ENCODE measurements at regions not wholly inside any gene's neighbourhood (a gene's known extent, or its start where the extent isn't known, plus 50 kb on each side); places are given as distances from the start of the nearest gene placed in this dataset.

- no peak for TF ChIP-seq CTCF (IDR thresholded peaks at IDR 0.05; ENCODE audit: low read depth, low read length)
- TF ChIP-seq MAX (IDR thresholded peaks at IDR 0.05; ENCODE audit: low read depth, low read length), result no peak
- no peak for TF ChIP-seq POLR2A (IDR thresholded peaks at IDR 0.05; ENCODE audit: extremely low read depth, insufficient read length)
- no peak for TF ChIP-seq MYC (IDR thresholded peaks at IDR 0.05; ENCODE audit: low read depth, low read length)
- DNase-seq (ENCODE audit: low read depth), result peak; percentile 32
- H3K4me3 ChIP-seq (ENCODE audit: low read depth, low read length), result no peak overlapping the region
These were observed 2402.8 kb downstream of the TP53TG3F start for GRCh38 chr16:35862242-35862641.

- H3K4me3 ChIP-seq (ENCODE audit: low read depth, low read length), result no peak overlapping the region
- TF ChIP-seq MYC (IDR thresholded peaks at IDR 0.05; ENCODE audit: low read depth, low read length) (no peak), POLR2A (IDR thresholded peaks at IDR 0.05; ENCODE audit: extremely low read depth, insufficient read length) (no peak), CTCF (IDR thresholded peaks at IDR 0.05; ENCODE audit: low read depth, low read length) (no peak), MAX (IDR thresholded peaks at IDR 0.05; ENCODE audit: low read depth, low read length) (no peak)
- no peak for DNase-seq (ENCODE audit: low read depth)
These were observed 2409.2 kb downstream of the TP53TG3F start for GRCh38 chr16:35868630-35869029.

GRCh38 chr16:35873472-35873871, 2414.1 kb downstream of the TP53TG3F start:
- no peak overlapping the region for H3K4me3 ChIP-seq (ENCODE audit: low read depth, low read length)
- TF ChIP-seq MAX (IDR thresholded peaks at IDR 0.05; ENCODE audit: low read depth, low read length) (no peak), CTCF (IDR thresholded peaks at IDR 0.05; ENCODE audit: low read depth, low read length) (no peak), POLR2A (IDR thresholded peaks at IDR 0.05; ENCODE audit: extremely low read depth, insufficient read length) (no peak)
- no peak for DNase-seq (ENCODE audit: low read depth)

- H3K4me3 ChIP-seq (ENCODE audit: low read depth, low read length), result no peak overlapping the region
- TF ChIP-seq POLR2A (IDR thresholded peaks at IDR 0.05; ENCODE audit: extremely low read depth, insufficient read length) (no peak), CTCF (IDR thresholded peaks at IDR 0.05; ENCODE audit: low read depth, low read length) (no peak), MAX (IDR thresholded peaks at IDR 0.05; ENCODE audit: low read depth, low read length) (no peak), MYC (IDR thresholded peaks at IDR 0.05; ENCODE audit: low read depth, low read length) (no peak)
- DNase-seq (ENCODE audit: low read depth), result no peak
These were observed 2422.2 kb downstream of the TP53TG3F start for GRCh38 chr16:35881654-35882053.

GRCh38 chr16:35906440-35906839, 2447.0 kb downstream of the TP53TG3F start:
- no peak for DNase-seq (ENCODE audit: low read depth)
- H3K4me3 ChIP-seq (ENCODE audit: low read depth, low read length), result no peak overlapping the region

More at GRCh38 chr16:35906440-35906839, 2447.0 kb downstream of the TP53TG3F start:
- TF ChIP-seq CTCF (IDR thresholded peaks at IDR 0.05; ENCODE audit: low read depth, low read length), result no peak
- no peak for TF ChIP-seq MYC (IDR thresholded peaks at IDR 0.05; ENCODE audit: low read depth, low read length)
- no peak for TF ChIP-seq MAX (IDR thresholded peaks at IDR 0.05; ENCODE audit: low read depth, low read length)
- no peak for TF ChIP-seq POLR2A (IDR thresholded peaks at IDR 0.05; ENCODE audit: extremely low read depth, insufficient read length)

All from NB4 (cell line).